G401.6 (cell line): ENCODE measurements at regions not wholly inside any gene's neighbourhood (a gene's known extent, or its start where the extent isn't known, plus 50 kb on each side); places are given as distances from the start of the nearest gene placed in this dataset.

ENCODE experiments used
- FAIRE-seq: peaks from 2 replicates; lab custom pipeline; 2012; peaks lifted over from hg19 to GRCh38; lab: Jason Lieb, UNC

- no peak for FAIRE-seq
These were observed 183.6 kb downstream of the SEC16B start for GRCh38 chr1:177786176-177786745.

- FAIRE-seq, result no peak
These were observed 184.9 kb downstream of the SEC16B start for GRCh38 chr1:177784936-177785335.

- no peak for FAIRE-seq
These were observed 185.4 kb downstream of the SEC16B start for GRCh38 chr1:177784409-177784808.

GRCh38 chr1:177783051-177783450, 186.8 kb downstream of the SEC16B start:
- no peak for FAIRE-seq

GRCh38 chr1:177780096-177780700, 189.7 kb downstream of the SEC16B start:
- FAIRE-seq, result no peak

- FAIRE-seq, result no peak
These were observed 190.5 kb downstream of the SEC16B start for GRCh38 chr1:177779166-177779965.

GRCh38 chr1:177775924-177776323, 193.9 kb downstream of the SEC16B start:
- FAIRE-seq, result no peak

- no peak for FAIRE-seq
These were observed 197.4 kb downstream of the SEC16B start for GRCh38 chr1:177772386-177772960.

GRCh38 chr1:177771688-177772087, 198.2 kb downstream of the SEC16B start:
- no peak for FAIRE-seq

- FAIRE-seq, result no peak
These were observed 199.8 kb downstream of the SEC16B start for GRCh38 chr1:177770096-177770495.

GRCh38 chr1:177755851-177756560, 213.9 kb downstream of the SEC16B start:
- no peak for FAIRE-seq

- no peak for FAIRE-seq
These were observed 215.3 kb downstream of the SEC16B start for GRCh38 chr1:177754603-177755002.

GRCh38 chr1:177753655-177754054, 216.2 kb downstream of the SEC16B start:
- FAIRE-seq, result no peak

- no peak for FAIRE-seq
These were observed 221.6 kb downstream of the SEC16B start for GRCh38 chr1:177748080-177748801.

- FAIRE-seq, result no peak
These were observed 223.7 kb downstream of the SEC16B start for GRCh38 chr1:177746155-177746554.

GRCh38 chr1:177744906-177745305, 225.0 kb downstream of the SEC16B start:
- no peak for FAIRE-seq

GRCh38 chr1:177741476-177741875, 228.4 kb downstream of the SEC16B start:
- no peak for FAIRE-seq

GRCh38 chr1:177739780-177740179, 230.1 kb downstream of the SEC16B start:
- FAIRE-seq, result no peak

GRCh38 chr1:177737456-177737855, 232.4 kb downstream of the SEC16B start:
- FAIRE-seq, result no peak

- no peak for FAIRE-seq
These were observed 237.7 kb downstream of the SEC16B start for GRCh38 chr1:177732178-177732577.

- no peak for FAIRE-seq
These were observed 240.2 kb downstream of the SEC16B start for GRCh38 chr1:177729646-177730045.

GRCh38 chr1:177723533-177723932, 246.3 kb downstream of the SEC16B start:
- FAIRE-seq, result no peak
